Body of pancreas (tissue), 4 donors: ENCODE measurements at regions not wholly inside any gene's neighbourhood (a gene's known extent, or its start where the extent isn't known, plus 50 kb on each side); places are given as distances from the start of the nearest gene placed in this dataset.

Experiments used
- CTCF ChIP-seq, 7 experiments: fragments of 450-650 bp in 4 of 7; fragments of 200-600 bp in 3 of 7; sonication (generic) in 3 of 7; IDR thresholded peaks; one replicate each; pipeline ENCODE4 v1.5.1; 2016 to 2019; ENCODE audit warnings: antibody characterized with exemption in 7 of 7
- POLR2A ChIP-seq, 3 donors: fragments of 450-650 bp; IDR thresholded peaks; one replicate each; pipeline ENCODE4 v1.6.1; 2016; ENCODE audit warnings: antibody characterized with exemption in 3 of 3, mild to moderate bottlenecking in 2 of 3

- TF ChIP-seq CTCF (IDR thresholded peaks at IDR 0.05) (no peak), POLR2A (IDR thresholded peaks at IDR 0.05) (no peak)
Observed at GRCh38 chr13:107643615-107644014, 571.7 kb downstream of the LIG4 start.
